ENCODE measurements at regions not wholly inside any gene's neighbourhood (a gene's known extent, or its start where the extent isn't known, plus 50 kb on each side); places are given as distances from the start of the nearest gene placed in this dataset.

GRCh38 chr5:10123254-10123989 lies 126.3 kb downstream of the ATPSCKMT start:
- Histone ChIP-seq H3K9me3 (ENCODE audit: control insufficient read depth in 4 of 4, insufficient read depth in 3 of 4, low read length in 3 of 4) (peaks cover 0 to 4% (median 0%) of the 10 kb centered on the region in 4 donors), H3K27me3 (ENCODE audit: control insufficient read depth in 3 of 3, insufficient read depth in 3 of 3, low read length in 2 of 3) (no peaks in the 10 kb centered on the region), H3K27ac (ENCODE audit: low read depth in 1 of 2, low read length in 1 of 2) (no peak overlapping the region), H3K9ac (ENCODE audit: insufficient read depth in 1 of 2, low read length in 2 of 2) (no peak overlapping the region), H3K4me3 (no peak overlapping the region), H3K4me1 (ENCODE audit: control insufficient read depth in 5 of 5, insufficient read depth in 5 of 5, low read length in 5 of 5) (no peaks in the 10 kb centered on the region), H3K36me3 (ENCODE audit: control insufficient read depth in 4 of 4, insufficient read depth in 4 of 4, low read length in 4 of 4) (no peaks in the 10 kb centered on the region)
- no peak for ATAC-seq (ENCODE audit: insufficient read depth, low FRiP score)
- peak in 2 of 3 donors; percentile 9 to 32 for DNase-seq
- TF ChIP-seq, protein P1, sequence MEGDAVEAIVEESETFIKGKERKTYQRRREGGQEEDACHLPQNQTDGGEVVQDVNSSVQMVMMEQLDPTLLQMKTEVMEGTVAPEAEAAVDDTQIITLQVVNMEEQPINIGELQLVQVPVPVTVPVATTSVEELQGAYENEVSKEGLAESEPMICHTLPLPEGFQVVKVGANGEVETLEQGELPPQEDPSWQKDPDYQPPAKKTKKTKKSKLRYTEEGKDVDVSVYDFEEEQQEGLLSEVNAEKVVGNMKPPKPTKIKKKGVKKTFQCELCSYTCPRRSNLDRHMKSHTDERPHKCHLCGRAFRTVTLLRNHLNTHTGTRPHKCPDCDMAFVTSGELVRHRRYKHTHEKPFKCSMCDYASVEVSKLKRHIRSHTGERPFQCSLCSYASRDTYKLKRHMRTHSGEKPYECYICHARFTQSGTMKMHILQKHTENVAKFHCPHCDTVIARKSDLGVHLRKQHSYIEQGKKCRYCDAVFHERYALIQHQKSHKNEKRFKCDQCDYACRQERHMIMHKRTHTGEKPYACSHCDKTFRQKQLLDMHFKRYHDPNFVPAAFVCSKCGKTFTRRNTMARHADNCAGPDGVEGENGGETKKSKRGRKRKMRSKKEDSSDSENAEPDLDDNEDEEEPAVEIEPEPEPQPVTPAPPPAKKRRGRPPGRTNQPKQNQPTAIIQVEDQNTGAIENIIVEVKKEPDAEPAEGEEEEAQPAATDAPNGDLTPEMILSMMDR (IDR thresholded peaks at IDR 0.05; ENCODE audit: control extremely low read depth, extremely low read depth), result no peak
- WGBS, 2 donors, result 82 to 90% methylated on average over 7 of the region's 7 CpGs

DNA sequence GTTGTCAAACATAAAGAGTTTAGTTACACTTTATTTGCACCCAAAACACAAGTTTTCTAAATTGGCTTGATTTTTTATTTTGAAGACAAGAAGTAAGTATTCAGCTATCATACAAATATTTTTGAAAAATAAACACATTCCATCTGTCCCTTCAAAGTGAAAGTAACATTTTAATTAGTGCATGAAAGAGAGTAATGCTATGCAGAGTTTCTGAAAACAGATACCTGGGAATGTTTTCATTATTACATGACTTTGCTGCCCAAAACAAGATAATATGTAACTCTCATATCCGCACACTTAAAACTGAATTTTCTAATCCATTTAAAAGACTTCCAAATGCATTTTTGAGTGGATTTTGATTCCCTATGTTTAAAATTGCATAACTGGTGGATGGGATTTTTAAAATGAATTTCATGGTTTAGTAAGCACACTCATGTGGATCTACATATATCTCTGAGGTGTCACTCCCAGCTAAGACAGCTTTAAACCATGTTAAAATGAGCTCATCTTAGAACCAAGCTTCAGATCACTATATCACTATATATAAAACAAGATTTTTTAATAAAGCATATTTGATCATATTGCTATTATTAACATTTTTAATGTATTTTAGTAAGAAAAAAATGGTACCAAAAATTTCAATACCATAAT lies 127.5 kb downstream of the ATPSCKMT start:
- Histone ChIP-seq H3K4me3 (no peak overlapping the region), H3K36me3 (ENCODE audit: control insufficient read depth in 4 of 4, insufficient read depth in 4 of 4, low read length in 4 of 4) (no peaks in the 10 kb centered on the region), H3K27ac (ENCODE audit: low read depth in 1 of 2, low read length in 1 of 2) (no peak overlapping the region), H3K9ac (ENCODE audit: insufficient read depth in 1 of 2, low read length in 2 of 2) (no peak overlapping the region), H3K9me3 (ENCODE audit: control insufficient read depth in 4 of 4, insufficient read depth in 3 of 4, low read length in 3 of 4) (no peaks in the 10 kb centered on the region), H3K27me3 (ENCODE audit: control insufficient read depth in 3 of 3, insufficient read depth in 3 of 3, low read length in 2 of 3) (no peaks in the 10 kb centered on the region), H3K4me1 (ENCODE audit: control insufficient read depth in 5 of 5, insufficient read depth in 5 of 5, low read length in 5 of 5) (no peaks in the 10 kb centered on the region)
- WGBS, 2 donors, result 82 to 84% methylated on average over 1 of the region's 1 CpG
- TF ChIP-seq, protein P1 (IDR thresholded peaks at IDR 0.05; ENCODE audit: control extremely low read depth, extremely low read depth), result no peak
- DNase-seq (no peak), ATAC-seq (ENCODE audit: insufficient read depth, low FRiP score) (no peak)

- no peaks in the 10 kb centered on the region for H3K4me1 ChIP-seq (ENCODE audit: control insufficient read depth in 5 of 5, insufficient read depth in 5 of 5, low read length in 5 of 5)
- no peak overlapping the region for H3K27ac ChIP-seq (ENCODE audit: low read depth in 1 of 2, low read length in 1 of 2)
- no peaks in the 10 kb centered on the region for H3K9me3 ChIP-seq (ENCODE audit: control insufficient read depth in 4 of 4, insufficient read depth in 3 of 4, low read length in 3 of 4)
- H3K27me3 ChIP-seq (ENCODE audit: control insufficient read depth in 3 of 3, insufficient read depth in 3 of 3, low read length in 2 of 3), result no peaks in the 10 kb centered on the region
- H3K36me3 ChIP-seq (ENCODE audit: control insufficient read depth in 4 of 4, insufficient read depth in 4 of 4, low read length in 4 of 4), result no peaks in the 10 kb centered on the region
- H3K4me3 ChIP-seq, result no peak overlapping the region
- no peak overlapping the region for H3K9ac ChIP-seq (ENCODE audit: insufficient read depth in 1 of 2, low read length in 2 of 2)
- no peak for ATAC-seq (ENCODE audit: insufficient read depth, low FRiP score)
- TF ChIP-seq, protein P1 (IDR thresholded peaks at IDR 0.05; ENCODE audit: control extremely low read depth, extremely low read depth), result no peak
- 95 to 96% methylated on average over 7 of the region's 7 CpGs for WGBS, 2 donors
- no peak for DNase-seq
Measured at GRCh38 chr5:10120934-10121333, 128.8 kb downstream of the ATPSCKMT start.
